Keratinocyte (primary cell): ENCODE measurements at regions not wholly inside any gene's neighbourhood (a gene's known extent, or its start where the extent isn't known, plus 50 kb on each side); places are given as distances from the start of the nearest gene placed in this dataset.
A peak's percentile ranks its signal among the peaks of the same experiment; 100 is the strongest.

Experiments used
- DNase-seq: peaks from one replicate; pipeline ENCODE4 v3.0.0-alpha.2; 2011; ENCODE audit warnings: low read depth, missing footprints, low spot score
- FAIRE-seq: peaks from 2 replicates; lab custom pipeline; 2011; peaks lifted over from hg19 to GRCh38; lab: Jason Lieb, UNC
- H2AFZ ChIP-seq: 2 replicates; pipeline ENCODE4 v1.6.0; 2012; ENCODE audit warnings: low read length, control low read depth, inconsistent platforms; ENCODE audit not compliant: control insufficient read depth
- H3K27ac ChIP-seq: 2 replicates; pipeline ENCODE4 v1.5.1; 2011; ENCODE audit warnings: low read length; ENCODE audit not compliant: control insufficient read depth, insufficient read depth
- H3K27me3 ChIP-seq: 3 replicates; pipeline ENCODE4 v1.6.0; 2011; ENCODE audit warnings: low read length; ENCODE audit not compliant: control insufficient read depth, insufficient read depth; ENCODE audit errors: extremely low read depth
- H3K36me3 ChIP-seq, 2 experiments: 2 replicates in 1 of 2; 3 replicates in 1 of 2; pipeline ENCODE4 v1.5.1; 2011; ENCODE audit warnings: low read length in 2 of 2, mild to moderate bottlenecking in 1 of 2; ENCODE audit not compliant: control insufficient read depth in 2 of 2, insufficient read depth in 2 of 2; ENCODE audit errors: extremely low read depth in 1 of 2
- H3K4me1 ChIP-seq: 3 replicates; pipeline ENCODE4 v1.5.1; 2011; ENCODE audit warnings: low read length; ENCODE audit not compliant: control insufficient read depth, insufficient read depth; ENCODE audit errors: extremely low read depth
- H3K4me2 ChIP-seq: 3 replicates; pipeline ENCODE4 v1.6.0; 2011; ENCODE audit warnings: low read depth, low read length; ENCODE audit not compliant: control insufficient read depth, insufficient read depth; ENCODE audit errors: extremely low read depth
- H3K4me3 ChIP-seq, 3 experiments: fragments of 200-600 bp in 1 of 3; sonication (generic) in 1 of 3; 2 replicates in 2 of 3; 3 replicates in 1 of 3; pipeline ENCODE4 v1.5.1; 2011 to 2016; ENCODE audit warnings: low read length in 3 of 3, mild to moderate bottlenecking in 3 of 3, control low read depth in 2 of 3, inconsistent platforms in 1 of 3, low read depth in 1 of 3, mixed read lengths in 1 of 3, mixed run types in 1 of 3, moderate library complexity in 1 of 3; ENCODE audit not compliant: control insufficient read depth in 2 of 3, insufficient read depth in 2 of 3; ENCODE audit errors: extremely low read depth in 1 of 3
- H3K79me2 ChIP-seq: 2 replicates; pipeline ENCODE4 v1.6.0; 2012; ENCODE audit warnings: low read length; ENCODE audit not compliant: control insufficient read depth, insufficient read depth
- H3K9ac ChIP-seq: 3 replicates; pipeline ENCODE4 v1.6.0; 2011; ENCODE audit warnings: low read length; ENCODE audit not compliant: control insufficient read depth, insufficient read depth; ENCODE audit errors: extremely low read depth
- H3K9me1 ChIP-seq: 3 replicates; pipeline ENCODE4 v1.6.0; 2011; ENCODE audit warnings: low read length; ENCODE audit not compliant: control insufficient read depth, insufficient read depth; ENCODE audit errors: extremely low read depth
- H3K9me3 ChIP-seq: 2 replicates; pipeline ENCODE4 v1.5.1; 2012; ENCODE audit warnings: low read depth, low read length; ENCODE audit not compliant: control insufficient read depth
- H4K20me1 ChIP-seq: 3 replicates; pipeline ENCODE4 v1.6.0; 2011; ENCODE audit warnings: low read length; ENCODE audit not compliant: control insufficient read depth, insufficient read depth; ENCODE audit errors: extremely low read depth
- EZH2 ChIP-seq: IDR thresholded peaks from one replicate; pipeline ENCODE4 v1.6.1; 2012; ENCODE audit warnings: inconsistent platforms, mild to moderate bottlenecking, low read length, moderate library complexity
- dilution Hi-C: fragments of 300-500 bp; cut with MboI; formaldehyde crosslinking; loops from one replicate; pipeline ENCODE4 v1.7.0; 2020; ENCODE audit warnings: low sequenced_read_pairs; ENCODE audit not compliant: extremely low pct_ligation_motif_present
- TF ChIP-seq, protein P1 (sequence below), 3 experiments: IDR thresholded peaks in 1 of 3; conservative IDR thresholded peaks in 1 of 3; optimal IDR thresholded peaks in 1 of 3; 2 replicates in 2 of 3; 3 replicates in 1 of 3; pipeline versions ENCODE3 to v1.5.1; 2011; ENCODE audit warnings: low read length in 3 of 3, mild to moderate bottlenecking in 3 of 3, moderate library complexity in 2 of 3, control low read depth in 1 of 3, inconsistent platforms in 1 of 3; ENCODE audit not compliant: insufficient read depth in 2 of 3; ENCODE audit errors: extremely low read depth in 1 of 3

DNA sequence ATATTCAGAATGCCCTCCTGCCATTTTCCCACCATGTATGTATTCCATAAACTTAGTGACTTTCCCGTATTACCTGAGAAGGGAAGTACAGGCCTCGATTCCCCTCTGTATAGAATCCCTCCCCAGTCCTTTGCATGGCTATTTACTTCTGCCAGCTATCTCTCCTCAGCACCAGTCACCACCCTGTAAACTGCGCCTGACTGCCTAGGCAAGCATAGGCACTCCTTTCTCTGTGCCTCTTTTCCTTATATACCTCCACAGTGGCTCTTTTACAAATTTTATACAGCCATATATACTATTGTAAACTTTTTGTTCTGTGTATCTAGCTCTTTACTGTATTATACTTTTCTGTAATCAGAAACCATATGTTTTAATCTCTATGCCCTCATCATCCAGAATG, 130.9 kb upstream of the TET2 start:
- Histone ChIP-seq H3K36me3 (no peaks in the 10 kb centered on the region), H3K79me2 (no peaks in the 10 kb centered on the region), H3K4me3 (no peak overlapping the region), H3K9ac (no peak overlapping the region), H4K20me1 (no peaks in the 10 kb centered on the region), H2AFZ (no peak overlapping the region), H3K4me2 (no peak overlapping the region), H3K27me3 (no peaks in the 10 kb centered on the region), H3K9me3 (no peaks in the 10 kb centered on the region), H3K4me1 (no peaks in the 10 kb centered on the region), H3K27ac (no peak overlapping the region), H3K9me1 (no peaks in the 10 kb centered on the region)
- DNase-seq (no peak), FAIRE-seq (no peak)
- TF ChIP-seq EZH2: no peak
- TF ChIP-seq, protein P1, sequence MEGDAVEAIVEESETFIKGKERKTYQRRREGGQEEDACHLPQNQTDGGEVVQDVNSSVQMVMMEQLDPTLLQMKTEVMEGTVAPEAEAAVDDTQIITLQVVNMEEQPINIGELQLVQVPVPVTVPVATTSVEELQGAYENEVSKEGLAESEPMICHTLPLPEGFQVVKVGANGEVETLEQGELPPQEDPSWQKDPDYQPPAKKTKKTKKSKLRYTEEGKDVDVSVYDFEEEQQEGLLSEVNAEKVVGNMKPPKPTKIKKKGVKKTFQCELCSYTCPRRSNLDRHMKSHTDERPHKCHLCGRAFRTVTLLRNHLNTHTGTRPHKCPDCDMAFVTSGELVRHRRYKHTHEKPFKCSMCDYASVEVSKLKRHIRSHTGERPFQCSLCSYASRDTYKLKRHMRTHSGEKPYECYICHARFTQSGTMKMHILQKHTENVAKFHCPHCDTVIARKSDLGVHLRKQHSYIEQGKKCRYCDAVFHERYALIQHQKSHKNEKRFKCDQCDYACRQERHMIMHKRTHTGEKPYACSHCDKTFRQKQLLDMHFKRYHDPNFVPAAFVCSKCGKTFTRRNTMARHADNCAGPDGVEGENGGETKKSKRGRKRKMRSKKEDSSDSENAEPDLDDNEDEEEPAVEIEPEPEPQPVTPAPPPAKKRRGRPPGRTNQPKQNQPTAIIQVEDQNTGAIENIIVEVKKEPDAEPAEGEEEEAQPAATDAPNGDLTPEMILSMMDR (optimal IDR thresholded peaks at IDR 0.05 in 1 of 3, IDR thresholded peaks at IDR 0.05 in 1 of 3, conservative IDR thresholded peaks at IDR 0.05 in 1 of 3; ENCODE audit: extremely low read depth in 1 of 3, insufficient read depth in 2 of 3, low read length in 3 of 3): no peak
- dilution Hi-C loops: no loop called here

GRCh38 chr4:105022811-105023667, 123.6 kb upstream of the TET2 start:
- TF ChIP-seq, protein P1 (optimal IDR thresholded peaks at IDR 0.05 in 1 of 3, IDR thresholded peaks at IDR 0.05 in 1 of 3, conservative IDR thresholded peaks at IDR 0.05 in 1 of 3; ENCODE audit: extremely low read depth in 1 of 3, insufficient read depth in 2 of 3, low read length in 3 of 3): no peak
- TF ChIP-seq EZH2: no peak
- peak; percentile 97 for FAIRE-seq
- H2AFZ ChIP-seq: peak overlapping the region; percentile 84
- H4K20me1 ChIP-seq: no peaks in the 10 kb centered on the region
- peak overlapping the region; percentile 80 for H3K4me2 ChIP-seq
- peak overlapping the region; percentile 13 for H3K9ac ChIP-seq
- no peaks in the 10 kb centered on the region for H3K27me3 ChIP-seq
- H3K27ac ChIP-seq: peak overlapping the region; percentile 47
- peak overlapping the region in 2 of 3 experiments; percentile 31 to 50 for H3K4me3 ChIP-seq
- dilution Hi-C loops: no loop called here
- no peaks in the 10 kb centered on the region for H3K36me3 ChIP-seq
- no peaks in the 10 kb centered on the region for H3K79me2 ChIP-seq
- H3K9me3 ChIP-seq: no peaks in the 10 kb centered on the region
- H3K4me1 ChIP-seq: peaks cover 11% of the 10 kb centered on the region
- H3K9me1 ChIP-seq: no peaks in the 10 kb centered on the region
- DNase-seq: peak; percentile 53
